RWPE1 (cell line): ENCODE measurements at regions not wholly inside any gene's neighbourhood (a gene's known extent, or its start where the extent isn't known, plus 50 kb on each side); places are given as distances from the start of the nearest gene placed in this dataset.
A peak's percentile ranks its signal among the peaks of the same experiment; 100 is the strongest.

Source experiments
- CTCF ChIA-PET: fragments of 350-600 bp; sonication (Branson Sonifier 250); formaldehyde crosslinking; extraction: SDS; loops from one replicate; lab custom pipeline; 2021; lab: Yijun Ruan, JAX
- POLR2A ChIA-PET: fragments of 400-600 bp; formaldehyde crosslinking; extraction: SDS; loops from one replicate; lab custom pipeline; 2020; ENCODE audit warnings: antibody characterized with exemption; ENCODE audit not compliant: low non-redundant PET; lab: Yijun Ruan, JAX
- DNase-seq: peaks from one replicate; pipeline ENCODE4 v3.0.0; 2012; ENCODE audit warnings: low spot score
- H3K27ac ChIP-seq: fragments of 450-650 bp; 2 replicates; pipeline ENCODE4 v1.5.1; 2017
- CTCF ChIP-seq: fragments of 450-650 bp; conservative IDR thresholded peaks from 2 replicates; pipeline ENCODE4 v1.5.1; 2017; ENCODE audit warnings: low read depth, mild to moderate bottlenecking

- H3K27ac ChIP-seq = peak overlapping the region; percentile 81
- CTCF ChIA-PET = interaction anchor here (0.8 kb wide), 1 partner anchor 24 kb away, joined by 4 read pairs; no protein-coding TSS in a partner anchor
- no peak for DNase-seq
- TF ChIP-seq CTCF = no peak
- POLR2A ChIA-PET = no interaction called here
Observed at GRCh38 chr6:44049989-44050871, 77.0 kb downstream of the MRPL14 start.

GRCh38 chr6:44049163-44049988, 77.9 kb downstream of the MRPL14 start:
- DNase-seq = no peak
- POLR2A ChIA-PET = no interaction called here
- TF ChIP-seq CTCF = no peak
- H3K27ac ChIP-seq = peak overlapping the region; percentile 81
- CTCF ChIA-PET = interaction anchor here (0.8 kb wide), 1 partner anchor 25 kb away, joined by 4 read pairs; no protein-coding TSS in a partner anchor

- no peak overlapping the region for H3K27ac ChIP-seq
- ChIA-PET CTCF (interaction anchor here (0.6 kb wide), 1 partner anchor 299 kb away, joined by 3 read pairs; no protein-coding TSS in a partner anchor), POLR2A (no interaction called here)
- DNase-seq = no peak
- no peak for TF ChIP-seq CTCF
Observed at GRCh38 chr6:44048277-44048676, 79.0 kb downstream of the MRPL14 start.

GRCh38 chr6:44047801-44048200, 79.5 kb downstream of the MRPL14 start:
- CTCF ChIA-PET = interaction anchor here (0.6 kb wide), 1 partner anchor 298 kb away, joined by 3 read pairs; no protein-coding TSS in a partner anchor
- POLR2A ChIA-PET = no interaction called here
- no peak for DNase-seq
- 0 out of 2 replicates have a peak overlapping the region, but pooled peaks have one; percentile 7 for H3K27ac ChIP-seq
- no peak for TF ChIP-seq CTCF

- CTCF ChIA-PET = no interaction called here
Observed at GRCh38 chr6:44047179-44047546, 80.1 kb downstream of the MRPL14 start.

More at GRCh38 chr6:44047179-44047546, 80.1 kb downstream of the MRPL14 start:
- no peak for TF ChIP-seq CTCF
- no peak overlapping the region for H3K27ac ChIP-seq
- no peak for DNase-seq
- POLR2A ChIA-PET = no interaction called here
